ENCODE measurements at regions not wholly inside any gene's neighbourhood (a gene's known extent, or its start where the extent isn't known, plus 50 kb on each side); places are given as distances from the start of the nearest gene placed in this dataset.

GRCh38 chr13:69283301-69283700 lies 824.3 kb upstream of the ATXN8OS start:
- no peak for TF ChIP-seq CTCF (IDR thresholded peaks at IDR 0.05)
- TF ChIP-seq POLR2AphosphoS5 (IDR thresholded peaks at IDR 0.05), result no peak

Measured in transverse colon (tissue), 4 donors.